MV-4-11 (cell line): ENCODE measurements at regions not wholly inside any gene's neighbourhood (a gene's known extent, or its start where the extent isn't known, plus 50 kb on each side); places are given as distances from the start of the nearest gene placed in this dataset.

Source experiments
- DNase-seq: peaks from one replicate; lab custom pipeline; 2025; lab: John Stamatoyannopoulos, UW

DNA sequence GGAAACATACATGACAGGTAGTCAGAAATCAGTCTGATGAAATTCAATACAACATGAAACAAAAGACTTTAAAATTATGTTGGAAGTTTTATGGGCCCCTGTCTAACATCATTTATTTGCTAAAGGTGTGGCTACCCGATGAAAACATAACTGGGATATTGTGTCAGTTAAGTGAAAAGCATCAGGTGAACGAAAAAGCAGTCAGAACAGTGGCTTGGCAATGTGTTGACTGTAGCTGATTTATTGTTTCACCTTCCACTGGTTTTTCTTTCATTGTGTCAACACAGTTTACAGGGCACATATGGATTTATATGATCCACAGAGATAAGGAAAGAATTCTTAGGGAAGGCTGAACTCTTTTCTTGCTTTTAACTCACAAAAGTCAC lies 429.6 kb upstream of the ZNF608 start:
- no peak for DNase-seq

DNA sequence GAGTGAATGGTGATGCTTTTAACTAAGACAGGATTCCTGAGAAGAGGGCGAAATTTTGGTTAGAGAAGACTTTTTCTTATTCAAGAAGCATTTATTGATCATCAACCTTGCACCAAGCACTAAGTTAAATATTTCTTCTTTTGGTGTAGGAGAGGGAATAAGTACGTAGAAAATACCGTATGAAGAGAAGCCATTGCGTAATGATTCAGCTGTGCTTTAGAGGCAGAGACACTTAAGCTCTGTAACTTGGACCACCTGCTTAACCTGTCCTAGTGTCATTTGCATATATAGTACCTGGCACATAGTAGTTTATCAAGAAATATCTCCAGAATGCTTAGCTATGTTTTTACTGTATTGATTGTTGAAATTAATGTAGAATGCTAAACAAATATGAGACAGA lies 430.9 kb upstream of the ZNF608 start:
- no peak for DNase-seq

DNA sequence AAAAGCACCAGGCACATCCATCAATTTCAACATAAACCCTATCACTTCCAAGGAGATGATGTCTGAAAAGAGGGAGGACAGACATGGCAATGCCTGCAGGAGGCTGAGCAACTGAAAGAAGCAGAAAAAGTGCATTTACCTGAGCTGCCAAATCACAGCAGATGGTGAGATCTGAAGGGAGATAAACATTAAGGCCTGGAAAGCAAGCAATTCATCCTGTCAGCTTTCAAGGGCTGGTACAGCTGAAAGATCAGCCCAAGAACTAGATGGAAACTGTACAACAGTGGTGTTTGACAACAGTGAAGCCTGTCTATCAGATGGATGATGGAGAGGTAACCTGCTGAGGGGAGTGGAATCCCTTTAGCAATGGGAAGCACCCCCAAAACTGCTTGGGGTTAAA lies 433.2 kb upstream of the ZNF608 start:
- no peak for DNase-seq

DNA sequence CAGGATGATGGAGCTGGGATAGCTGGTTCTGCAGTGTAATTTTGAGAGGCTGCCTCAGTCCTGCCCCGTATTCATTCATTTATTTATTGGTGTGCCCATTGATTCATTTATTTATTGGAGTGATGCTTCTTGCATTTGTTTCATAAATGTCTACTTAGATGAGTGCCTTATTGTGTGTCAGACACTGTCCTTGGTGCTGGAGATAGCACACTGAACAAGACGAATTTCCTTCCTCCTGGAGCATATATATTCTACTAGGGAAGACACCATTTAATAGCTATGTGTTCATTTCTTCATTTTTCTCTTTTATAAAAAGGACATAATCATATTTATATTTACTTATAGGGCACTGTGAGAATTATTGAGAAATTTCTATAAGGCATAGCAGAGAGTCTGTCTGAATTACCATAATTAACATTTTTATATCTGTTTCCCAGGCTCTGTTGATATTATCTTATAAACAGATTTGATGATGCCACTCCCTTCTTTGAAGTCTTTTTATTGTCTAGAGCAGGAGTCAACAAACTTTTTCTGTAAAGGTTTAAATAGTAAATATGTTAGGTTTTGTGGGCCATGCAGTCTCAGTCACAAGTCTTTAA lies 433.9 kb upstream of the ZNF608 start:
- no peak for DNase-seq

DNA sequence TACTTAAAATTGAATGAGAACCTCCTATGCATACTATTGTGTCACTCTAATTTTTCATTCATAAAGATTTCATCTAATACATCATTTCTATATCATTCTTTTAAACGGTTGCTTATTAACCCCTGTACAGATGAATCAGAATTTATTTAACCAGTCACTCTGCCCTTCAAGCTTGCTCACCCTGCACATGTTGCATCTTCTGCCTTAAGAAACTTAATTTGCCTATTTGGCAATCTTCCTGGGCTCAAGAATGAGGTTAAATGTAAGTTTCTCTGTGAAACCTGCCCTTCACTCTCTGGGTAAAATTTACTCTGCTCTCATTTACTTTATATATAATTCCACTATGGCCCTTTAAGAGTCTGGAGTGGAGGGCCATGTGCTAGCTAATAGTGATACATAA lies 434.7 kb upstream of the ZNF608 start:
- DNase-seq = no peak

DNA sequence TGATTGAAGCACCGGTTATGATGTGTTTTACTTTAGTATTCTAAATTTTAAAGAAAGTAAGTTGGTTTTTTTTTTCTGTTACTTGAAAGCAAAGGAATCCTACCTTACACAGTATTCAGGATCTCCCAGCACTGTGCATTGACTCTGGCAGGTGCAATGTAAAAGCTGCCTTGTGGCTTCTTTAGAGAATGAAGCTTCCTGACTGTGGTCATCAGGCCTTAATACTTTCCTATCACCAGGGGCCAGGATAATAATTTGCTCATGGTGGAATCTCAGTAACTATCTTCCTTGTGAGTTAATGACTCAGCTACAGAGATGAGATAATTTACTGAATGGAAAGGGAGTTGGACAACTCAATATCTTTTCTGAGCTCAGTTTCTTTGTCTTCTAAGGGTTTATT lies 435.5 kb upstream of the ZNF608 start:
- DNase-seq = no peak

DNA sequence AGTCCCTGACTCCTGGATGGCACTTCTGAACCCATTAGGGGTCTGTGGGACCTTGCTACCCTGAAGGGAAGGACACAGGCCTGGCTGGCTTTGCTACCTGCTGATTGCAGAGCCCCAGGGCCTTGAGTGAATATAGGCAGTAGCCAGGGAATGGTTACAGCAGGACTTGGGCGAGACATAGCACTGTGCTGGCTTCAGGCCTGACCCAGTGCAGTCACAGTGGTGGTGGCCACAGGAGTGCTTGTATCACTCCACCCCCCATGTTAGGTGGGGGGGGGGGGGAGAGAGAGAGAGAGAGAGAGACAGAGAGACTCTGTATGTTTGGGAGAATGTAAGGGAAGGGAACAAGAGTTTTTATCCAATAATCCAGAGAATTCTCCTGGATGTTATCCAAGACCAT lies 439.3 kb upstream of the ZNF608 start:
- no peak for DNase-seq

DNA sequence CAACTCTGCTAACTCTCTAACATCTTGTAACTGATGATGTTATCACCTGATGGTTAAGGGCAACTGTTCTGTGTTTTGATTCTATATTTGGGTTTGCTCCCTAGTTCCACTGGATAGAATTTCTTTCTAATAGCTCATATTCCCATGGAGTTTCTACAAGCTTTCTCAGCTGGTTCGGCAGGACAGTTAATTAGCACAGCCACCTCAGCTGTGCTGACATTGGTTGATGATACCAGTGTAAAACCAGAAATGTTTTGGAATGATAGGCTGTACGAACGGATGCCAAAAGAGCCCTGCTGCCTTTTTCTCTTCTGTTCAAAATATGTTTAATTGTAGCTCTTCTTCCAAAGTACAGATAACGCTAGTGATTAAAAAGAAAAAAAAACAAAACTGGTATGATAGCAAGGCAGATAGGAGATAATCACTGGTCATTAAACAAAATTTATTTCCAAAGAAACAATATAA lies 440.5 kb upstream of the ZNF608 start:
- no peak for DNase-seq

DNA sequence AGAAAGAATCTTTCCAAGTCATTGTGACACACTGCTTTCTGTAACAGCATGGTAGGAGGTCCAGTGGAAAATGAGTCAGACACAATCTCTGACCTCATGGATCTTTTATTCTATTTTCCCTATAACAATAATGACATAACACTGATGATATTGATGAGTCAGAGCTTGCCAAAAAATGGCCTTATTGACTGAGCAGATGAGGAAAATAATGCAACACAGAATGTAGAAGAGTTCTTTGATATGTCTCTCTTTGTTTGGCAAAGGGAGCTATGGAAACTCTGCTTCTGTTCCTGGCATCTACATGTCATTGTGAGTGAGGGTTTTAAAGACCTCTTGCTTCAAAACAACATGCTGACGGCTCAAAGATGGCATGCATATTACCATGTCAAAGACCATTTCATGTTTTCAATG lies 443.1 kb upstream of the ZNF608 start:
- no peak for DNase-seq

DNA sequence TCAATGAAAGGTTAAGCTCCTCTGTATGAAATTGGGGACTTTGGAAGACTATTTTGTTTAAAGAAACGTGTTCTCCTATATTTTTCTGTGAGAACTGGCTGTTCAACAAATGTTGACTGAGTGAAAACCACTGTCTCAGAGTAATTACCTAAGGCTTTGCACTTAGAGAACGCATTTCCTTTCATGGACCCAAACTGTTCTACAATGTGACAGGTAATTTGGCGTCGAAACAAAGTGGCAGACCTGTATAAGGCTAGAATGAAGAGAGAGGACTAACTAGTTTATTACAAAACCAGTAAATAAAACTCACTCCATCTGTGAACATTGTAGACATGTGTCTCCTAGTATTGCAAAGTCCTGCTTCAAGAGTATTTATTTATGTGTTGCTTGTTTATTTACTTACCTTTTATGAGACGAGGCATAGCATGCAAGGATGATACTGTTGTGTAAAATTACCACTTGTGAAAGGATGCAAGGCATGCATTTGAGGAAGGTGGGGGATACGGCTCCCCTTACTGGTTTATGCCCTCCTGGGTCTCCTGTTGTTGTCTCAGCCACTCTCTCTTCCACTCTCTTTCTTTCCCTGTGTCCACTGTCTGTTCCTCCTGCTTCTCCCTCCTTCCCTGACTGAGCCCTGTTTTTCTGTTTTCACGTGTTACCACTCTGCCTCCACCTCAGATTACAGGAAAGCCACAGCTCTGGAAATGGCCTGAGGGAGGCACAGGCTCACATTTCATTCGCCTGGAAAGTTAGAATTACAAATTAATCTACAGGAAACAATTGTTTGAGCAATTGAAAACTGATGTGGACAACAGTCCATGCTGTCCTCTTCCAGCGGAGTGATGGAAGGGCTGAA lies 444.0 kb upstream of the ZNF608 start:
- DNase-seq = no peak

DNA sequence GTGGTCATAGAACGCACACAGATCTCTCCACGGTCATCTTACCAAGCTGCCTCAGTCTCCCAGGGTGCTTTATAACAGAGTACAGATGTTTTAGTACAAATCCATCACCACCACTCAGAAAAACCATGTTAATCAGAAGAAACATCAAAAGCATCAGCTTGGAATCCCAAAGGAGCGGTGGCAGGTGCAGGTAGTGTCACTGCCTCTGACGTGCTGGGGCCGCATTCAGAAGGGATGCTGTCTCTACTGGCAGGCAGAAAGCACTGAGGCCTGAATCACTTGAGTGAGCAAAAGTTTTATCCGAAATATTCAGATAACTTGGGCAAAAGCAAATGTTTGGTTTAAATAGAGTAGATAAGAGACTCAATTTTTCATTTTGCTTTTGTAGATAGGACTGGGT lies 448.4 kb upstream of the ZNF608 start:
- no peak for DNase-seq

DNA sequence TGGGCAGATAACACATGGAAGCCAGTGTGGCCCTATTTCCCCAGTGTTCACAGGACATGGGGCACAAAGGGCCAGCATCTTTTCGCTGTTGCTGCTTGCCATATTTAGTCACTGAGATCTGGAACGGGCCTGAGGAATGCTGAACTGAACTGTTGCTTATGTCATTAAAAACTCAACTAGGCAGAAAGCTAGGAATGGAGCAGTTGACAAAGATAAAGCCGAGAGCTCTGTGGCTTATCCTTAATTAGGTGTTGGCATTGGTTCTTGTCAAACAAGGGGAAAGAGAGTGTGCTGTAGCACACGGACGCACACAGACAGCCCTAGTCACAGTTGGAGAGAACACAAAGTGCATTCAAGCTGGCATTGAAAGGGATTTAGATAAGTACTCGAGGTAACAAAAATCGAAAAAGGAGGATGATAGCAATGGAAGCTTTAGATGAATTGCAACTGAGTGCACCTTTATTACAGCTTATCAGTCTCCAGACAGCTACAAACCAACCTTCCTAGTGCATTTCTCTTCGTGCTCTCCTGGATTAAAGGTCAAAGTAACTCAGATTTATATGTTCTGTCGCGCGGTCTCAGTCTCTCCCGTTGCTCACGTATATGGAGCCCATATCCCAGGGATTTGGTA lies 450.2 kb upstream of the ZNF608 start:
- DNase-seq = no peak

DNA sequence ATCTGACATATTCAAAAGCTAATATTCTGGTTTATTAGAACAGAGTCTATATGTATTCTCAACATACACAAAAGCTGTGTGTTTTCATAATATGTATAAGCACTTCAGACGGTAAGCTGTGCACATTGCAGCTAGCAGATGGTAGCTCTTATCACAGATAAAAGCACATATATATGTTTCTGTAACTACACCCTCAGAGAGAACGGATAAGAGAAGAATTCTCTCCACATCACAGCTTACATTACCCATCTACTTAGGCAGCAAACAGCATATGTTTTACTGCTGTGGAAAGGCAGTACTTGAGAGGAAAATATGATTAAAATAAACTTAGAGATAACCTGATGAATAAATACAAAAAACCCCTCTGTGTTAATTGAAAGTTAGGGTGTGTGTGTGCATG lies 450.9 kb upstream of the ZNF608 start:
- no peak for DNase-seq

DNA sequence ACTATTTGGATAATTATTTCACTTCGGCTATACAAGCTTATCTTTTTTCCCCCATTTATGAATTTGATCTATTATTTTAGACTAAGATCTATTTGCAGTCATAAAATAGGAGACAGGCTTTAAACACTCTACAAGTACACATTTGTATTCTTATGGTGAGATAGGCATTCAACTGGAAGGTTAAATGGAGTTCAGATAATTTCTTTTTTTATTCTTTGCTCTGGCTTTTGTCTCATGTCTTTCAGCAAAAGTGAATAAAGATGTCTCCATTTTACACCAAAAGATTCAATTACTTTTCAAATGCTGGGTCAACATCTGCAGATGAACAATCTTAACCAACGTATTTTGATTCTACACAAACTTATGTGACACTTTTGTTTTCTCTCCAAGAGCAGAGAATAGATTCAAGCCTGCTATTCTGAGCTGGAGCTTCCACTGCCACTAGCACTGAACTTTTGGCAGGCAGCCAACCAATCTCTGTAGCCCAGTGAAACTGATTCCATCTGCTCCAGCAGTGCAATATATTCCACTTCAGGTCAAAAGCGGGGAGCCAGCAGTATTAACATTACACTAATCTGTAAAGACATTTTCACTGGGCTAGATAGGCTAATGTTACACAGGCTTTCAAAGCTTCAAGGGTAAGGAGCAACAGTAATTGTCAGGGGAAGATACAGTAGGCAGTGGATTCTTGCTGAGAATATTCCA lies 452.0 kb upstream of the ZNF608 start:
- DNase-seq = no peak

DNA sequence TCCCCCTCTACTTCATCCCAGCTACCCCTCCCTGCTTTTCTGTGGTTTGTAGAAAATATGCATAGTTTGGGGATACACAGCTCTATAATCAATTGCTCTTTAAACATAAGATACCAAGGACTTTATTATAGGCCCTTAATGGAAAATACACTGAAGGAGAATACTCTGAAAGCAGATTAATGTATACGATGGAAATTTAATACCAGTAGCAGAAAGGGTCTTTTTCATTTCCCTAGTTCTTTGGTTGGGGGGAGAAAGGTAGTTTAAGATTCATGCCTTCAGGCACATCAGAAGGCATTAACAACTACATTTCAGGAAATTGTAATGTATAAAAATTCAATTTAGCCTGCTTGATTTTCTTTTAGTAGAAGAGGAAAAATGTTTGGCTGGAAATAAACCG lies 452.9 kb upstream of the ZNF608 start:
- DNase-seq = no peak

DNA sequence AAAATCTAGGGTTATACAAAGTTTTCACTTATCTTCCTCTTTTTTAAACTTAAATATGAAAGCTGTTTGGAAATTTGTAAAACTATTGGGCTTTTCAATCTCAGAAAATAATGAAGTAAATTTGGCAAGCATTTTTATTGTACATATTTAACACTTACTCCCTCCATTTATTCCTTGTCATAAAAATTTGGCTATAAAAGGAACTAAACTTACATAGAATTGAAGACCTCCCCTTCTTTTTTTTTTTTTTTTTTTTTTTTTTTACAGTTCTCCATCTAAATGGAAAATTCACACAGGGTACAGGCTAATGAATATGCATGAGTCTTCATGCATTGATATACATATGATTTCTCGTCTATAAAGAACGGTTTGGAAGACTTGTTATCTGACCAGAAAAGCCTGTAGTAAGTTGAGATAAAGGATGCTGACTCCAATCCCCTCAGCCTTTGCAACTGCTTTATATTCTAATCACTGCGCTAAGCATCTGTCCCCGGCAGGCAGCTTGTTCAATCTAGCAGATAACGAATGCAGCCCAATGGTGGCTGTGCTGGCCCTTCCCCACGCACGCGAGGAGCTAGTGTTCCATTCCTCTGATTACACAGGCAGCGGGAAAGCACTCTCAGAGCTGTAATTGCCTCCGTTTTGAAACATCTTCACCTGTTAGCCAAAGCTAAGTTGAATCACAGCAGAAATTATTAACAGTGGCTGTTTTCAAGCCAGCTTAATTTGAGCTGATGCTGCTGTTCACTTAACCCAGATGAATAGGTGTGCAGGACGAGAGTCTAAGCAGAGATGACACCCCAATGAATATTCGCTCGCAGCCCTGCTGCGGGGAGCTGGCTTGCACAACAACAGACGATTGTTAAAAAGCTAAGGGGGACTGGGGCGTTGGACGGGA lies 453.8 kb upstream of the ZNF608 start:
- no peak for DNase-seq

DNA sequence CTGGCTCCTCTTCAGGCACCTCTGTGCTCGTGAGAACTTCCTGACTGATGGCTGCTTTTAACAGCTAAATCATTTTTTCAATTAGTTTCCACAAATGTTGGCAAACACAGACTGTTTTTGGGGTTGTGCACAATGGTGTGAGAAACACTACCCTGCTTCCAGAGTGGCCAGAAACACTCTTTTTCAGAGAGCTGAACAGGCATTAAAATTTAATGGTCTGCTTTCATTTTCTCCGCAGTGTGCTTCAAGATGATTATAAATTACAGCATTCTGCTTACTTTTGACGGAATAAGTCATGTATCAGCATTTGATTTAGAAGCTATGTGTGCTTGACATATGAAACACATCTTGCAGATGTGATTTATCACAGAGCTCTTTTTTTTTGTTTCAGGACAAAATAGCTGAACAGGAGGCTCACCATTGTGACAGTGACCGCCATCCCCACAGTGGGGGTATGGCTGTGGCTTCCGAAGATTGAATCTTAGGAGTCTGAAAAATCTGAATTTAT lies 454.5 kb upstream of the ZNF608 start:
- DNase-seq = no peak

DNA sequence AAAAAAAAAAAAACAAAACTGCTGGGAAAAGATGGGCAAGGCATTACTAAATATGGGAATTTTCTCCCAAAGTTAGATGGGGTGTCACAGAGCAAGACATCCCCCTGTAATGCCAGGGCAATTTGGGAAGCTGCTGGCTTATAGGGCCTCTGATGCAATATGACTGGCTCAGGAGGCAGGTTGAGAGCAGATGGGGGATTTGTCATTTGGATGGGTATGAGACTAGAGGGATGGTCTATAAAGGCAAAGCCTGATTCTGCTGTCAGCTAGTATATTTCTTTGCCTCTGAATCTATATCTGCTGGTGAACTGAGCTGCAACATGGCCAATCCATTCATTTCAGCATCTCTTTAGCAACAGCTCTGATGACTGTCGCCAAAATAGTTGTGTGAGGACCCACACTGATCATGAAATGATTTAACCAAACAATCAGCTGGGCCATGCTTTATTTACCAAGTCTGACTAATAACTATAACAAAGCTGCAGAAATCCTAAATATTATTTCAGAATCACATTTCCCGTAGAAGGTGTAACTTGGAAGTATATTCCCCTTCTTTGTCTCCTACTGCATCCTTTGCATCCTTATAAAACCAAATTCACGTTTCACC lies 455.1 kb upstream of the ZNF608 start:
- DNase-seq = no peak

DNA sequence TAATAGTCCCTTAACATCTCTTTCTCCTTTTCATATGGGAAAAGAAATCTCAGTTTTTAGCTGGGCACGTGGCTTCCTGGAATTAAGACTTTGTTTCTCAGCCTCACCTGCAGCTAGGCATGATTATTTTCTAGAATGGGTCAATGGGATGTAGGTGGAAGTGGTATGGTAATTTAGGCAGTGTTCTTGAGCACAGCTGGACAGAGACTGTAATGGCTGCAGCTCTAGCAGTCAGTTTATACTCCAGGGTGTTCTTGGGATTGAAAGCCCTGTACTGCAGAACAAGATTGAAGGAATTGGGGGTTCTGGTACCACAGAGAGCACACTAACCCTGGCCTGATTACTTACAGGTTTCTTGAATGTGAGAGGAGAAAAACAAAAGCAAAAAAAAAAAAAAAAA lies 455.9 kb upstream of the ZNF608 start:
- DNase-seq = no peak

DNA sequence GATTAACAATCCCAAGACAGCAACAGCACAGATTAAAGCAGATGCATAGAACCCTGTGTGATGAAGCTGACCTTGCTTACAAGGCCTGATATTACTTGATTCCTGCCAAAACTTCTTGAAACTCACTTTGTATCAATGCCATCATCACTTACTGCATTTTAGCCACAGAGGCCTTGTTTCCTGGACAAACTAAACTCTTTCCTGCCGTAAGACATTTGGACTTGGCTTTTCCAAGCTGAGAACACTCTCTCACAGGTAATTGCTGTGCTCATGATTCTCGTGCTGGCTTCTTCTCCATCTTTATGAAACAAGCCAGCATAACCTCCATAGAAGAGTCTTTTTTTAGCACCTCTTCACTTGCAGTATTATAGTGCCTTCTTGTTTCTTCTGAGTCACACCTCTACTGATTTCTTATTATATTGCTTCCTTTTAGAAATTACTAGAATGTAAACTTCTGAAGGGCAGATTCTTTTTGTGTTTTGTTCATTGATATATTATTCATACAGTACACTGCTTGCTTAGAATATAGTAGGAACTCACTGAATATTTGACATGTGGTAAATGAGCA lies 456.5 kb upstream of the ZNF608 start:
- DNase-seq = no peak

DNA sequence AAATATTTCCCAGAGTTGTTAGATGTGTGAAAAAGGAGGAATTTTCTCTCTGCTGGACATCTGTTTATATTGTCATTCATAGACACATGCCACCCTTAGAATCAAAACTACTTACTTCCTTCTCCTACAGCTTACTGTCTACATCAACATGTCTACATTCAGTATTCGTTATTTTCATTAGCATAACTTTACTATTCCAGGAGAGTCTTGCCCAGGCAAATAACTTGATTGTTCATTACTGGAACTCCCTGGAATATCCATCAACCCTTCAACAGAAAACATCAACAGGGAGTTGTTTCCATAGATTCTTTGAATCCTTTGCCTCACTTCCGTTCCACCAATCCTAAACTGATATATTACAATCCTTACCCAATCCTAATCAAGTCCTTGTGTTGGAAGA lies 457.5 kb upstream of the ZNF608 start:
- DNase-seq = no peak
